ENCODE measurements at regions not wholly inside any gene's neighbourhood (a gene's known extent, or its start where the extent isn't known, plus 50 kb on each side); places are given as distances from the start of the nearest gene placed in this dataset.

DNA sequence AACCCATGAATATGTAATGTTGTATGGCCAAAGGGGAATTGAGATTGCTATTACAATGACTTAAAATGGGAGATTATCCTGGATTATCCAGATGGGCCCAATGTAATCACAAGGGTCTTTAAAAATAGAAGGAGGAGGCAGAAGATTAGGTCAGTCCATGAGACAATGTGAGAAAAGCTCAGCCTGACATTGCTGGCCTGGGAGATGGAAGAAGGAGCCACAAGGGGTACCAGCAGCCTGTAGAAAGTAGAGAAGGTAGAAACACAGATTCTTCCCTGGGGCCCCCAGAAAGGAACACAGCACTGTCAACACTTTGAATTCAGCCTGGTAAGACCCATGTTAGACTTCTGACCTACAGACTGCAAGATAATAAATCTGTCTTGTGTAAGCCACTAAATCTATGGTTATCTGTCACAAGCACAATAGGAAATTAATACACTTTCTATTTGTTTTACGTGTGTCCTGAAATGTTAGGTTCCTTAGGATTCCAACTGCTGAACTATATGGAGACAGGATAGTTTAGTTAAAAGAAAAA lies 132.9 kb upstream of the SERP2 start:
- no peak overlapping the region for H3K4me3 ChIP-seq (replicated peaks in 1 of 4; ENCODE audit: control extremely low read depth in 1 of 4, insufficient read depth in 1 of 4, low read depth in 3 of 4, low read length in 4 of 4)
- H3K4me2 ChIP-seq (ENCODE audit: extremely low read depth, insufficient read depth, low read length), result no peak overlapping the region
- H2AFZ ChIP-seq (ENCODE audit: low read length), result no peak overlapping the region
- TF ChIP-seq, protein P1, sequence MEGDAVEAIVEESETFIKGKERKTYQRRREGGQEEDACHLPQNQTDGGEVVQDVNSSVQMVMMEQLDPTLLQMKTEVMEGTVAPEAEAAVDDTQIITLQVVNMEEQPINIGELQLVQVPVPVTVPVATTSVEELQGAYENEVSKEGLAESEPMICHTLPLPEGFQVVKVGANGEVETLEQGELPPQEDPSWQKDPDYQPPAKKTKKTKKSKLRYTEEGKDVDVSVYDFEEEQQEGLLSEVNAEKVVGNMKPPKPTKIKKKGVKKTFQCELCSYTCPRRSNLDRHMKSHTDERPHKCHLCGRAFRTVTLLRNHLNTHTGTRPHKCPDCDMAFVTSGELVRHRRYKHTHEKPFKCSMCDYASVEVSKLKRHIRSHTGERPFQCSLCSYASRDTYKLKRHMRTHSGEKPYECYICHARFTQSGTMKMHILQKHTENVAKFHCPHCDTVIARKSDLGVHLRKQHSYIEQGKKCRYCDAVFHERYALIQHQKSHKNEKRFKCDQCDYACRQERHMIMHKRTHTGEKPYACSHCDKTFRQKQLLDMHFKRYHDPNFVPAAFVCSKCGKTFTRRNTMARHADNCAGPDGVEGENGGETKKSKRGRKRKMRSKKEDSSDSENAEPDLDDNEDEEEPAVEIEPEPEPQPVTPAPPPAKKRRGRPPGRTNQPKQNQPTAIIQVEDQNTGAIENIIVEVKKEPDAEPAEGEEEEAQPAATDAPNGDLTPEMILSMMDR (conservative IDR thresholded peaks at IDR 0.05 in 1 of 2, IDR thresholded peaks at IDR 0.05 in 1 of 2; ENCODE audit: low read depth in 1 of 2, low read length in 2 of 2), result no peak
- TF ChIP-seq EZH2 (IDR thresholded peaks at IDR 0.05; ENCODE audit: low read length, missing control alignments), result no peak
- H3K27me3 ChIP-seq (ENCODE audit: control insufficient read depth, insufficient read depth, low read length), result no peaks in the 10 kb centered on the region
- DNase-seq (ENCODE audit: low read depth in 2 of 2), result no peak
- H4K20me1 ChIP-seq (ENCODE audit: control insufficient read depth, extremely low read depth, insufficient read depth, low read length), result no peaks in the 10 kb centered on the region
- H3K27ac ChIP-seq (ENCODE audit: insufficient read depth, low read length), result no peak overlapping the region
- H3K36me3 ChIP-seq (ENCODE audit: control insufficient read depth, insufficient read depth, low read length), result no peaks in the 10 kb centered on the region
- no peak overlapping the region for H3K9ac ChIP-seq (ENCODE audit: insufficient read depth, low read length)
- peaks cover 14% of the 10 kb centered on the region for H3K4me1 ChIP-seq (ENCODE audit: control insufficient read depth, extremely low read depth, insufficient read depth, low read length)
- H3K79me2 ChIP-seq (ENCODE audit: control insufficient read depth, insufficient read depth, low read length), result no peaks in the 10 kb centered on the region
- H3K9me3 ChIP-seq (ENCODE audit: control insufficient read depth, insufficient read depth, low read depth, low read length), result no peaks in the 10 kb centered on the region

DNA sequence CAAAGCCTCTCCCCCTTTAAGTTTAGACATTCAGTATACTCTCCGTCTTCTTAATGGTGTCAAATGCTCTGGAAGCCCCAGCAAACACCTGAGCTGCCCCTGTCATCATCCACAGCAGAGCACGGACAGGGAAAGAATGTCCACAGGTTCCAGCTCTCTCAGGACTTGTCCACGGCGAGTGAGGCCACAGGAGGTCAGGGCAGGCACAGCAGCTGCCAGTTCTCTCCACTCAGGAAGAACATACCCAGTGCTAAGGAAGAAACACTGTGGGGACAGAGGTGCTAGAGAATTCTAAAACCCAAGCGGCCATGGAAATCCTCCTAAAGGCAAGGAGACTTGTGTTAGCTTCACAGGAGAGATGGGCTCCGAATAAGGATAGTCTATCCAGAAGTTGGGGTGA lies 132.0 kb upstream of the SERP2 start:
- Histone ChIP-seq H3K9me3 (ENCODE audit: control insufficient read depth, insufficient read depth, low read depth, low read length) (no peaks in the 10 kb centered on the region), H3K27me3 (ENCODE audit: control insufficient read depth, insufficient read depth, low read length) (no peaks in the 10 kb centered on the region), H4K20me1 (ENCODE audit: control insufficient read depth, extremely low read depth, insufficient read depth, low read length) (no peaks in the 10 kb centered on the region), H2AFZ (ENCODE audit: low read length) (no peak overlapping the region), H3K9ac (ENCODE audit: insufficient read depth, low read length) (no peak overlapping the region), H3K79me2 (ENCODE audit: control insufficient read depth, insufficient read depth, low read length) (no peaks in the 10 kb centered on the region), H3K4me3 (replicated peaks in 1 of 4; ENCODE audit: control extremely low read depth in 1 of 4, insufficient read depth in 1 of 4, low read depth in 3 of 4, low read length in 4 of 4) (no peak overlapping the region), H3K4me1 (ENCODE audit: control insufficient read depth, extremely low read depth, insufficient read depth, low read length) (peaks cover 6% of the 10 kb centered on the region), H3K4me2 (ENCODE audit: extremely low read depth, insufficient read depth, low read length) (no peak overlapping the region), H3K36me3 (ENCODE audit: control insufficient read depth, insufficient read depth, low read length) (no peaks in the 10 kb centered on the region), H3K27ac (ENCODE audit: insufficient read depth, low read length) (no peak overlapping the region)
- DNase-seq (ENCODE audit: low read depth in 2 of 2), result no peak
- TF ChIP-seq EZH2 (IDR thresholded peaks at IDR 0.05; ENCODE audit: low read length, missing control alignments), result no peak
- TF ChIP-seq, protein P1 (conservative IDR thresholded peaks at IDR 0.05 in 1 of 2, IDR thresholded peaks at IDR 0.05 in 1 of 2; ENCODE audit: low read depth in 1 of 2, low read length in 2 of 2), result no peak

DNA sequence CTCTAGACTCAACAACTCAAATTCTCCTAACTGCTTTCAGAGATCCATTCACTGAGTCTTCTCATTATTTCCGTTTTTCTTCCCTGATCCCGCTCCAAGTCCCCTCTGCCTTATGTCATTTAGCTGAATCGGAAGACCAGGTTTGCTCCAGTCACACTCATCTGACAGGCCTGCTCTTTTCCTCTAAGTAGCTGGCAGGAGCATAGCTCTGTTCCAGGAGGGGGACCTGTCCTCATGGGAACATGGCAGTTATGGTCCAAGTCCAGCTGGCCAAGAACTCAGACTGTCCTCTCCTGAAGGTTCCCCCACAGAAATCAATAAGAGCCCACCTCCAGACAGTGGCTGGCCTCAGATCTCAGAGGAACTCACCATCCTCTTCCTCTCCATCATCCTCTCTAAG lies 130.9 kb upstream of the SERP2 start:
- Histone ChIP-seq H2AFZ (ENCODE audit: low read length) (no peak overlapping the region), H4K20me1 (ENCODE audit: control insufficient read depth, extremely low read depth, insufficient read depth, low read length) (no peaks in the 10 kb centered on the region)

More for the DNA sequence above, 130.9 kb upstream of the SERP2 start:
- DNase-seq (ENCODE audit: low read depth in 2 of 2), result no peak
- H3K79me2 ChIP-seq (ENCODE audit: control insufficient read depth, insufficient read depth, low read length), result no peaks in the 10 kb centered on the region
- H3K27me3 ChIP-seq (ENCODE audit: control insufficient read depth, insufficient read depth, low read length), result no peaks in the 10 kb centered on the region
- no peak overlapping the region for H3K27ac ChIP-seq (ENCODE audit: insufficient read depth, low read length)
- peaks cover 2% of the 10 kb centered on the region for H3K4me1 ChIP-seq (ENCODE audit: control insufficient read depth, extremely low read depth, insufficient read depth, low read length)
- no peaks in the 10 kb centered on the region for H3K9me3 ChIP-seq (ENCODE audit: control insufficient read depth, insufficient read depth, low read depth, low read length)
- no peak overlapping the region for H3K9ac ChIP-seq (ENCODE audit: insufficient read depth, low read length)
- H3K4me3 ChIP-seq (replicated peaks in 1 of 4; ENCODE audit: control extremely low read depth in 1 of 4, insufficient read depth in 1 of 4, low read depth in 3 of 4, low read length in 4 of 4), result no peak overlapping the region
- H3K36me3 ChIP-seq (ENCODE audit: control insufficient read depth, insufficient read depth, low read length), result no peaks in the 10 kb centered on the region
- no peak overlapping the region for H3K4me2 ChIP-seq (ENCODE audit: extremely low read depth, insufficient read depth, low read length)
- TF ChIP-seq, protein P1 (conservative IDR thresholded peaks at IDR 0.05 in 1 of 2, IDR thresholded peaks at IDR 0.05 in 1 of 2; ENCODE audit: low read depth in 1 of 2, low read length in 2 of 2), result no peak
- no peak for TF ChIP-seq EZH2 (IDR thresholded peaks at IDR 0.05; ENCODE audit: low read length, missing control alignments)

Data from fibroblast of lung (primary cell).